SK-N-SH (cell line): ENCODE measurements at regions not wholly inside any gene's neighbourhood (a gene's known extent, or its start where the extent isn't known, plus 50 kb on each side); places are given as distances from the start of the nearest gene placed in this dataset.
A peak's percentile ranks its signal among the peaks of the same experiment; 100 is the strongest.

Source experiments
- CTCF ChIA-PET: fragments of 300-600, 350-600 bp; formaldehyde crosslinking; extraction: SDS; loops from one replicate; lab custom pipeline; 2021; lab: Yijun Ruan, JAX
- POLR2A ChIA-PET: fragments of 350-600 bp; sonication (Branson Sonifier 250); formaldehyde crosslinking; extraction: SDS; loops from one replicate; lab custom pipeline; 2020; ENCODE audit warnings: antibody characterized with exemption, inconsistent platforms; lab: Yijun Ruan, JAX
- DNase-seq: peaks from one replicate; pipeline ENCODE4 v3.0.0; 2012
- H2AFZ ChIP-seq: fragments of 200-600 bp; sonication (generic); 2 replicates; pipeline ENCODE4 v1.8.1; 2016; ENCODE audit warnings: antibody characterized with exemption, mild to moderate bottlenecking, low read depth
- H3F3A ChIP-seq: fragments of 200-600 bp; sonication (generic); replicated peaks from 2 replicates; pipeline ENCODE3; 2016; ENCODE audit warnings: antibody characterized with exemption, mild to moderate bottlenecking; ENCODE audit not compliant: insufficient read depth
- H3K27ac ChIP-seq, 2 experiments: fragments of 200-500 bp in 1 of 2; fragments of 200-600 bp in 1 of 2; sonication (Bioruptor generic) in 1 of 2; sonication (generic), shearing (Covaris generic) in 1 of 2; 2 replicates each; pipeline versions ENCODE4 v1.5.1 to v1.6.1; 2014 to 2016; ENCODE audit warnings: low read depth in 2 of 2, inconsistent platforms in 1 of 2, low read length in 1 of 2, mild to moderate bottlenecking in 1 of 2, mixed read lengths in 1 of 2
- H3K27me3 ChIP-seq: fragments of 200-600 bp; sonication (generic), shearing (Covaris generic); 2 replicates; pipeline ENCODE4 v1.6.1; 2016; ENCODE audit warnings: mixed run types; ENCODE audit not compliant: insufficient read depth
- H3K36me3 ChIP-seq, 2 experiments: fragments of 200-500 bp in 1 of 2; fragments of 200-600 bp in 1 of 2; sonication (Bioruptor generic) in 1 of 2; sonication (generic) in 1 of 2; replicated peaks in 1 of 2; 2 replicates each; pipeline versions ENCODE3 to v1.5.1; 2014 to 2016; ENCODE audit warnings: low read length in 1 of 2, mild to moderate bottlenecking in 1 of 2; ENCODE audit not compliant: insufficient read depth in 2 of 2, control insufficient read depth in 1 of 2
- H3K4me1 ChIP-seq, 2 experiments: fragments of 200-500 bp in 1 of 2; fragments of 200-600 bp in 1 of 2; sonication (Bioruptor generic) in 1 of 2; sonication (generic), shearing (Covaris generic) in 1 of 2; 2 replicates each; pipeline versions ENCODE4 v1.5.1 to v1.6.1; 2014 to 2016; ENCODE audit warnings: low read depth in 1 of 2, low read length in 1 of 2, mixed run types in 1 of 2; ENCODE audit not compliant: insufficient read depth in 2 of 2, control insufficient read depth in 1 of 2
- H3K4me2 ChIP-seq: fragments of 200-600 bp; sonication (generic), shearing (Covaris generic); 2 replicates; pipeline ENCODE4 v1.6.1; 2017; ENCODE audit warnings: mixed run types
- H3K4me3 ChIP-seq, 2 experiments: fragments of 200-500 bp in 1 of 2; fragments of 200-600 bp in 1 of 2; sonication (Bioruptor generic) in 1 of 2; sonication (generic), shearing (Covaris generic) in 1 of 2; 2 replicates each; pipeline versions ENCODE4 v1.5.1 to v1.8.1; 2014 to 2016; ENCODE audit warnings: low read depth in 2 of 2, inconsistent platforms in 1 of 2, low read length in 1 of 2, mild to moderate bottlenecking in 1 of 2, mixed read lengths in 1 of 2, moderate library complexity in 1 of 2
- H3K79me2 ChIP-seq: fragments of 200-600 bp; sonication (generic); 2 replicates; pipeline ENCODE4 v1.8.1; 2017; ENCODE audit warnings: mild to moderate bottlenecking; ENCODE audit not compliant: insufficient read depth
- H3K9ac ChIP-seq: fragments of 200-600 bp; sonication (generic); 2 replicates; pipeline ENCODE4 v1.6.1; 2017; ENCODE audit warnings: mixed run types
- H3K9me2 ChIP-seq: fragments of 200-600 bp; sonication (generic); 2 replicates; pipeline ENCODE4 v1.6.1; 2017; ENCODE audit warnings: mixed run types
- H3K9me3 ChIP-seq: fragments of 200-600 bp; sonication (generic); 2 replicates; pipeline ENCODE4 v1.6.1; 2017; ENCODE audit warnings: mixed run types, mild to moderate bottlenecking, moderate library complexity
- H4K20me1 ChIP-seq: fragments of 200-600 bp; sonication (generic); 2 replicates; pipeline ENCODE4 v1.6.1; 2017; ENCODE audit warnings: mild to moderate bottlenecking, mixed run types; ENCODE audit not compliant: insufficient read depth
- CHD2 ChIP-seq: fragments of 150-350 bp; IDR thresholded peaks from 2 replicates; pipeline ENCODE4 v1.6.1; 2018; ENCODE audit warnings: low read length; ENCODE audit not compliant: partially characterized antibody
- CTCF ChIP-seq: fragments of 200-600 bp; sonication (generic); IDR thresholded peaks from 2 replicates; pipeline ENCODE4 v1.6.1; 2017; ENCODE audit warnings: antibody characterized with exemption, mild to moderate bottlenecking, moderate library complexity
- EP300 ChIP-seq, 2 experiments: IDR thresholded peaks; 2 replicates each; pipeline versions ENCODE4 v1.4.0 to v1.6.1; 2012; ENCODE audit warnings: borderline replicate concordance in 1 of 2, low read depth in 1 of 2, low read length in 1 of 2
- FOXJ3 ChIP-seq: sonication (generic); formaldehyde crosslinking; IDR thresholded peaks from 2 replicates; pipeline ENCODE4 v1.5.1; 2020; ENCODE audit warnings: mild to moderate bottlenecking, missing genetic modification reagents
- GABPA ChIP-seq: IDR thresholded peaks from 2 replicates; pipeline ENCODE4 v1.4.0; 2012; ENCODE audit warnings: low read depth, mild to moderate bottlenecking
- GATA2 ChIP-seq: sonication (generic); formaldehyde crosslinking; IDR thresholded peaks from 2 replicates; pipeline ENCODE4 v1.5.0; 2020; ENCODE audit warnings: mild to moderate bottlenecking, missing genetic modification reagents
- JUND ChIP-seq: IDR thresholded peaks from 2 replicates; pipeline ENCODE4 v1.4.0; 2012
- MXI1 ChIP-seq: IDR thresholded peaks from 2 replicates; pipeline ENCODE4 v1.6.1; 2012; ENCODE audit warnings: mild to moderate bottlenecking, low read depth, low read length, improper control_type of control experiment
- PBX3 ChIP-seq: IDR thresholded peaks from 2 replicates; pipeline ENCODE4; 2012
- POLR2AphosphoS5 ChIP-seq: IDR thresholded peaks from 2 replicates; pipeline ENCODE4 v1.6.1; 2012; ENCODE audit warnings: low read depth, low read length
- RAD21 ChIP-seq: IDR thresholded peaks from 2 replicates; pipeline ENCODE4 v1.6.1; 2012; ENCODE audit warnings: mild to moderate bottlenecking, low read length
- RCOR1 ChIP-seq: fragments of 150-350 bp; IDR thresholded peaks from 2 replicates; pipeline ENCODE4 v1.6.1; 2017; ENCODE audit warnings: antibody characterized with exemption, low read length
- RFX5 ChIP-seq: IDR thresholded peaks from 2 replicates; pipeline ENCODE4 v1.6.1; 2012; ENCODE audit warnings: mild to moderate bottlenecking, improper control_type of control experiment, low read length
- SMC3 ChIP-seq: IDR thresholded peaks from 2 replicates; pipeline ENCODE4 v1.6.1; 2012; ENCODE audit warnings: low read depth, low read length, improper control_type of control experiment
- TAF1 ChIP-seq: IDR thresholded peaks from 2 replicates; pipeline ENCODE4 v1.6.1; 2012; ENCODE audit warnings: low read depth, mild to moderate bottlenecking, low read length, moderate library complexity, borderline replicate concordance
- USF1 ChIP-seq: IDR thresholded peaks from 2 replicates; pipeline ENCODE4 v1.4.0; 2012; ENCODE audit warnings: low read depth, borderline replicate concordance
- USF2 ChIP-seq: fragments of 150-350 bp; IDR thresholded peaks from 2 replicates; pipeline ENCODE4 v1.6.1; 2017; ENCODE audit warnings: antibody characterized with exemption, low read length, low read depth, borderline replicate concordance
- WGBS: methylation state at CpG from one replicate; pipeline ENCODE4 v1.1.6; 2017; ENCODE audit warnings: low lambda C conversion rate; 5-methylcytosine and 5-hydroxymethylcytosine counted together

- Histone ChIP-seq H3K27ac (no peak overlapping the region), H4K20me1 (no peaks in the 10 kb centered on the region), H3K4me1 (no peaks in the 10 kb centered on the region), H3K79me2 (no peaks in the 10 kb centered on the region), H3F3A (no peaks in the 10 kb centered on the region), H3K36me3 (no peaks in the 10 kb centered on the region), H3K4me3 (no peak overlapping the region), H3K9me2 (no peaks in the 10 kb centered on the region), H3K9ac (no peak overlapping the region), H2AFZ (no peak overlapping the region), H3K27me3 (no peaks in the 10 kb centered on the region), H3K4me2 (no peak overlapping the region), H3K9me3 (no peaks in the 10 kb centered on the region)
- no peak for DNase-seq
- POLR2A ChIA-PET: no interaction called here
- CTCF ChIA-PET: no interaction called here
- 49% methylated on average over 3 of the region's 3 CpGs for WGBS
- no peak for TF ChIP-seq RCOR1
- TF ChIP-seq USF1: no peak
- TF ChIP-seq EP300 (IDR thresholded peaks at IDR 0.05; ENCODE audit: borderline replicate concordance in 1 of 2, low read depth in 1 of 2, low read length in 1 of 2): no peak
- no peak for TF ChIP-seq POLR2AphosphoS5
- no peak for TF ChIP-seq TAF1
- TF ChIP-seq CHD2: no peak
- TF ChIP-seq MXI1: no peak
- no peak for TF ChIP-seq FOXJ3 (CRISPR knock-in tag)
- TF ChIP-seq USF2: no peak
- no peak for TF ChIP-seq JUND
- no peak for TF ChIP-seq GATA2 (CRISPR knock-in tag)
- no peak for TF ChIP-seq PBX3
- no peak for TF ChIP-seq RFX5
- TF ChIP-seq, all 33 proteins: peak for 0
These were observed 108.0 kb upstream of the TMTC1 start for GRCh38 chr12:29891792-29892191.

- Histone ChIP-seq H3F3A (no peaks in the 10 kb centered on the region), H3K9me2 (no peaks in the 10 kb centered on the region), H4K20me1 (no peaks in the 10 kb centered on the region), H3K4me3 (no peak overlapping the region), H3K27me3 (no peaks in the 10 kb centered on the region), H3K36me3 (no peaks in the 10 kb centered on the region), H3K27ac (no peak overlapping the region), H3K4me2 (no peak overlapping the region), H3K9me3 (no peaks in the 10 kb centered on the region), H3K79me2 (no peaks in the 10 kb centered on the region), H3K9ac (no peak overlapping the region), H2AFZ (no peak overlapping the region), H3K4me1 (no peaks in the 10 kb centered on the region)
- ChIA-PET CTCF (interaction anchor here (0.6 to 1.9 kb wide), 15 partner anchors 10 to 735 kb away, joined by 3 to 17 read pairs (median 3); no protein-coding TSS in a partner anchor), POLR2A (no interaction called here)
- peak; percentile 29 for DNase-seq
- 34% methylated on average over 5 of the region's 5 CpGs for WGBS
- TF ChIP-seq GABPA: no peak
- TF ChIP-seq SMC3: peak; percentile 24; the same call in 1 of the 2 replicates
- TF ChIP-seq CTCF: peak; percentile 55
- peak; percentile 48 for TF ChIP-seq RAD21
These were observed 106.0 kb upstream of the TMTC1 start for GRCh38 chr12:29889737-29890136.
